ENCODE measurements at regions not wholly inside any gene's neighbourhood (a gene's known extent, or its start where the extent isn't known, plus 50 kb on each side); places are given as distances from the start of the nearest gene placed in this dataset.

GRCh38 chr14:87081004-87081403 is 912.0 kb downstream of the GALC start:
- no peak for DNase-seq

DNA sequence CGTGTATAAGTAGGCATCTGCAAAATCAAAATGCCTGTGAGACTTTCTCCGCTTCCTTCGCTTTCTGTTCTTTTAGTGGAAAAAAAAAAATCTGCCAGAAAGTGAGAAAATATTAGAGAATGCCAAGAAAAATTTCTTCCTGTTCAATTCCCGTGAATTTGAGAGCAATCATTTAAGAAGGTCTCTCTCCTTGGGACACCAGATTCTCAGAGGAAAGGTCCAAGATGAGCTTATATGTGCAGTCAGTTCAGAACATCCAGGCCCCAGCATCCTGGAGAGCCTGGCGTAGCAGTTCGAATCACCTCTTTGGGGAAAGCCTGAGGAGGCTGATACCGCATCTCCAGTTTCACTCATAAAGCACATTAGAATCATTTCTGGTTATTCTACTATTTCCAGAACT is 912.8 kb downstream of the GALC start:
- DNase-seq, result no peak

DNA sequence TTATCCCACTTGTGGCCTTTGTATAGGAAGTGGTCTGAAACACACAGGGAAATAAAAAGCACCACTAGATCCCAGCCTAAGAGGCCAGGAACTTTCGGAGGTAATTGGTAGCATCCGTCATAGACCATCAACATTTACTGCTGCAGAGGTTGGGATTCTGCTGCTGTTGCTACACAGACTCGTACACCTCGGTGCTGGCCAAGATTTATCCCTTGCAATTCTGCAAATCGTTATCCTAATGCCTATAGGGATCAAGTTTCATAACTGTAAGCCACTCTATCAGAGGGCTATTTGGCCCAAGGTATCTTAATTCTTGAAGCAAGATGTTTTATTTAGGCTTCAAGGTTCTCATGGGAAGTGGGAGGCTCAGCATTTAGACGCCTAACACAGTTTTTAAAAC is 913.6 kb downstream of the GALC start:
- no peak for DNase-seq

DNA sequence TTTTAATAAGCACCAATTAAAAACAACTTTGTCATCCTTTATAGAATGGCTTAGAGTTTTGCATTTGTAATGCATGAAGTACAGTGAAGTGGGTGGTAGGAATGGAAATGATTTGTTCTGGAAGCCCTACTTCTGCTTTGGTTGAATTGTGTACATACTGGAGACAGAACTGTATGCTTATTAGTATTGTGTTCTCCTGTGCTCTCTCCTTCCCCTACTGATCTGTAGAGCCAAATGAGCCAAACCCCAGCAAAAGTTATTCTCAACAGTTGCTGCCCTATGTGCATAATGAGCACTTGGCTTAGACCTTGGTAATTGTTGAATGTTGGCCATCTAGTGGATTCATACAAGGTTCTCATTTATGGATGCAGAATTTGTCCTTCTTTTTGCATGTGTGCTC is 916.1 kb downstream of the GALC start:
- no peak for DNase-seq

DNA sequence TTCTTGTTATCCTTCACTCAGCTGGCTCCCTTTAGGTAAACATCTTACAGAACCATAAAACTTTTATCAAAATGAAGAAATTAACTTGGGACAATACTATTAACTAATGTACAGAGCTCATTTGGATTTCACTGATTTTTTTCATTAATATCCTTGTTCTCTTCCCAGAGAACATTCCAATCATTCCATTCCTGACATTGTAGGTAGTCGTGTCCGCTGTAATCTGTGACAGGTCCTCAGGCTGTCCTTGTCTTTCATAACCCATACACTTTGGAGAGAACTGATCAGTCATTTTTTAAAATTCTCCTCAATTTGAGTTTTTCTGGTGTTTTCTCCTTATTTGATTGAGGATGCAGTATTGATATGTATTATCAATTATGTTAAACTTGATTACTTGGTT is 916.8 kb downstream of the GALC start:
- DNase-seq, result no peak

DNA sequence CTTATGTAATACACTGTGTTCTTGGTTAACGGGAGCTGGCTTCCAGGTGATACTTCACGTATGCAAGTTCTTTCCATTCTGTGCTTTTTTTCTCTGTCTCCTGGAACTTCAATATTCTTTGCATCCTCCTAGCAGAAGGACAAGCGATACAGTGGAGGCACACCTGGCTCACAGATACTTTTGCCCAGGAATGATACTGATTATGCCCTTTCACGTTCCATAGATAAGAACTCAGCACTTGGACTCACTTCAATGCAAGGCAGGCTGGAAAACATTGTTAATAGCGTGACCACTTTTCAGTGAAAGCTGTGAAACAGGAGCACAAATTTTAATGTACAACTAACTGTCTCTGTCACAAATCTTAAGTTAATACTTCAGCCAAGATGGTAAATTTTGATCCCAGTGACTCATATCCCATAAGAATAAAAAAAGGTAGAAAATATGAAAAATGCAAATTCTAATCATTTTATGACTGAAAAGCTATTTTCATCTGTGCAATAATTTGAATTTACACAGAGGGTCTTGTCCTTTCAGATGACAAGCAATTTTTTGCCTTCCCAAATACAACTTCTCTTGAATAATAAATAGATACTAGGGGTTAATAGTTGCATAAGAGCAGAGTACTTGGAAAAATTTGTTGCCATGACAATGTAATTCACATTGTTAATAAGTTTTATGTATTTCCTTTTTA is 919.0 kb downstream of the GALC start:
- DNase-seq, result no peak

GRCh38 chr14:87067591-87067990 is 925.4 kb downstream of the GALC start:
- no peak for DNase-seq

DNA sequence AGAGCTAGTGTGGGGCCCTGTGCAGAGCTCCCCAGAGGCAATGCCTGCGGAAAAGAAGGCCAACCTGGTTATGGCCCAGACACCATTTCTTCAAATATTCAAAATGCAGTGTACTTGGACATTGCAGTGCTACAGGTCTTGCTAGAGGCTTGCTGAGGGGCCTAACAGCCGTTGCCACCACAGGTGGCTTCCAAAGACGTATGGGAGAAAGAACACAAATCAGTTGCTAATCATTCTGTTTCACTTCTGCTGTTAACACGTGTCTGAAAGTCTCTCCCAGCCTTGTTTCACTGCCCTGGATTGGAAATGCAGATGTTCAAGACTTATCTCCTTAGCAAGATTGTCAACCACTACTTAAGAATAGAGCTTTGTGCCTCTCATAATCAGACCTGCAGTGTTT is 925.9 kb downstream of the GALC start:
- no peak for DNase-seq

GRCh38 chr14:87066221-87066817 is 926.7 kb downstream of the GALC start:
- DNase-seq, result no peak

DNA sequence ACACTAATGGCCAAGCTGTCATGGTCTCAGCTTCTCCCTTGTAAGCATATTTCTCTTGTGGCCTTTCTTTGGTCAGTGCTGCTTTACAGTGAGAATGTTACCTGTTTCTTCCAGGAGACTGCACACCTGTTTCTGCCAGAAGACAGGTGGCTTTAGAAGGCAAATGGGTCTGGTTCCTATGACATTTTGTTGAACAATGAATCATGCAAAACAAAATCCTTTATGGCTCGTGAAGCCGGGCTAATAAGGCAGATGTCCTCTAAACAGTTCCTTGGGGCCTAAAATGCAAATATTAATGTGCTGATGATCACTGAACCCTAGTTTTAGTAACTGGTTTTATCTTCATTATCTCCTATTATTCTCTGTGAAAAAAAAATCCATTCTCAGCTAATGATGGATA is 927.6 kb downstream of the GALC start:
- DNase-seq, result no peak

DNA sequence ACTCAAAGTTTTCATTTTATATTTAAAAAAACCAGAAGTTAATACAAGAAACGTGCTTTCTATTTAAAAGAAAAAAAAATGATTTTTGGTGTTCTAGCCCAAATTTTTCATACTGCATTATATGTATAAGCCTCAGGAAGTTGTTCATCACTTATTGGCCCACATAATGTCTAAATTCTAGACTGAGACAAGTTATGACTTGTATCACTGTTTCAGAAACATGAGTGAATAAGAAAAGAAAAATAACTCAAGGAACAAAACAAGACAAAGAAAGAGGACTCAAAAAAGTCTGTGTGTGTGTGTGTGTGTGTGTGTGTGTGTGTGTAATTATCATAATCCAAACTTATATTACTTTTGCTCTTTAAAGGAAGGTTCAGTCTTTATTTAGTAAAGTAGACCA is 929.8 kb downstream of the GALC start:
- no peak for DNase-seq

- DNase-seq, result no peak
Measured at GRCh38 chr14:87060405-87060804, 932.6 kb downstream of the GALC start.

GRCh38 chr14:87059060-87059839 is 933.7 kb downstream of the GALC start:
- DNase-seq, result no peak

- DNase-seq, result no peak
Measured at GRCh38 chr14:87055007-87055406, 938.0 kb downstream of the GALC start.

DNA sequence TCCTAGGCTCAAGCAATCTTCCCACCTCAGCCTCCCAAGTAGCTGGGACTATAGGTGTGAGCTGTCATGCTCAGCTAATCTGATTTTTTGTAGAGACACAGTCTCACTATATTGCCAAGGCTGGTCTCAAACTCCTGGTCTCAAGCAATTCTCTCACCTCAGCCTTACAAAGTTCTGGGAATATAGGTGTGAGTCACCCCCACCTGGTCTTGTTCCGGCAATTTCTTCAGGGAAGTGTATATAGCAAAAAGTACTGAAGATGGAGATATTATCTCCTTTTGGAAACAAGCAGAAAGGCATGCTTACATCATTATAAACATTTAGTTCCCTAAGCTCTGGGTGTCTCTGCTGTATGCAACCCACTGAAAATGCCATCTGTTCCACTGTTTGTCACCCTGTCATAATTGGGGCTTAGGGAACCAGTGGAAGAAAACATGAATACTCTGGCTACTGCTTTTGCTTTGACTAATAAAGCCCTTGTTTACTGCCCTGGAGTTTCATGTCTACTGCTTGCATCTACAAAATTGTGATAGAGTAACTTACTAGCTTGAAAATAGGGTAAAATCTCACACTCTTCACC is 940.2 kb downstream of the GALC start:
- DNase-seq, result no peak

DNA sequence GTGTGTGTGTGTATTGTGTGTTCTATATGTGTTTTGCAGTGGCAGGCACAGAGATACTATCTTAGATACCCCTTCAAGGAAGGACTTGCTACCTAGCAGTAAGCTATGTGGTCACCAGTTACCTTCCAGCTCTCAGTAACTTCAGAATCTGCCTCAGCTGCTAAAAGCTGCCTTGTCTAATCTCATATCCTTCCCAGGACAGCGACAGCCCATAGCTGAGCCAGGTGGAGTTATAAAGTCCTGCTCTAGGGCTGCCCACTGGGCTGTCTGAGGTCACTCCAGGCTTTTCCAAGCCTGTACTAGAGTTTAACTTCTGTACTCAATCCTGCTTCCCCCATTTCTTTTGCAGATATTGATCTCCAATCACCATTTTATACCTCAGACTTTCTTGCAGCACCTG is 942.6 kb downstream of the GALC start:
- DNase-seq, result no peak

DNA sequence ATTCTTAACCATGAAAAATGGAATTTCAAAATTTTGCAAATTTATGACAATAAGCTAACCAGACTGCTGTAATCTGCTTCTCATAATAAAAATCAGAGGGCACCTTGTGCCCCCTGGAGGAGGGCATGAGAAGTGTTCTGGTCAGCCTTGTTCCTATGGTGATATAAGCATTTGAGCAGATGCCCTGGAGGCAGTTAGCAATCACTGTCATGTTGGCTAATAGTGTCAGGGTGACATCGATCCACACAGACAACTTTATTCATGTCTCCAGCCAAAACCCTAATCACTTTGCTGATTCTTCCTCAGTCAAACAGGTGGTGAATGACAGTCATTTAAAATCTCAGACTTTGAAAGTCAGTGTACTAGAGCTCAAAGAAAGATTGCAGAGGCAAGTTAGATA is 943.0 kb downstream of the GALC start:
- peak; percentile 17 for DNase-seq

GRCh38 chr14:87046960-87047359 is 946.0 kb downstream of the GALC start:
- DNase-seq, result no peak

- no peak for DNase-seq
Measured at GRCh38 chr14:87045956-87046355, 947.0 kb downstream of the GALC start.

DNA sequence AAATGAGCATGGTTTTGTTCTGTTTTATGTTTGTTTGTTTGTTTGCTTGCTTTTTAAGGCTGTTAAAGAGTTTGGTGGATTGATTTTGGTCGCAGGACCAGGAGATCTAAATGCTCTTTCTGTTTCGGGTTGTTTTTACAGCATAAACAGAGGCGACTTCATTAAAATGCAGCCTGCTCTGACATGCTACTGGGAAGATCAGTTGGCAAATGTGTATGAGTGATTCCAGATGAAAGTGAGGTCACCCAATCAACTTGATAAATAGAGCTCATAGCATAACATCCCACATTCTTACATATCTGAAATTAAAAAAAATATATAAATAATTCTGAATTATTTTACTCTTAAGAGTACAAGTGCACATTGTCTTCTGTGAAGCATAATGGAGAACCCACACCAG is 947.7 kb downstream of the GALC start:
- no peak for DNase-seq

DNA sequence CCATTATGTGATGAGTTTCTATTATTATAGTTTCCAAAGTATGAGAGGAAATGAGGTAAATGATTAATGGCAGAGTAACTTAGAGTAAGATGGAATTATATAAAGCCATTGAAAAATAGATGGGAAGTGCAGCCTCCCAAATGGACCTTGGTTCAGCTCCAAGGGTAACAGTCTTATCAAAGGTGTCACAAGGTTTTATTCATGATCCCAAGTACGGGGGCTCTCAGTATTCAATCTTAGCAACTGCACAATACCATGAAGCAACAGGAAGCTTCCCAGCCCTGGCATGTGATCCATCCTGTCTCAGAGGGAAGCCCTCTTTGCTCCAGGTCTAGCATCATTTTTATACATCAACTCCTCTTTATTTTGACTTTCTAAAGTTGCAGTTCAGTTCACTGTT is 948.2 kb downstream of the GALC start:
- no peak for DNase-seq

GRCh38 chr14:87043667-87044200 is 949.2 kb downstream of the GALC start:
- no peak for DNase-seq

- no peak for DNase-seq
Measured at GRCh38 chr14:87042354-87042753, 950.6 kb downstream of the GALC start.
